Progenitor cell of endocrine pancreas (in vitro differentiated cells): ENCODE measurements at regions not wholly inside any gene's neighbourhood (a gene's known extent, or its start where the extent isn't known, plus 50 kb on each side); places are given as distances from the start of the nearest gene placed in this dataset.
A peak's percentile ranks its signal among the peaks of the same experiment; 100 is the strongest.

Experiments used
- DNase-seq: peaks from one replicate; pipeline ENCODE4 v3.0.0; 2021; ENCODE audit warnings: low spot score; ENCODE audit not compliant: unreplicated experiment
- H3K27ac Mint-ChIP-seq: 2 replicates; pipeline ENCODE4 v1.8.0; 2021; ENCODE audit warnings: mild to moderate bottlenecking, moderate library complexity, mixed read lengths
- H3K27me3 Mint-ChIP-seq: 2 replicates; pipeline ENCODE4 v1.8.0; 2021; ENCODE audit warnings: mixed read lengths
- H3K36me3 Mint-ChIP-seq: 2 replicates; pipeline ENCODE4 v1.8.0; 2022; ENCODE audit warnings: mixed read lengths; ENCODE audit not compliant: insufficient read depth
- H3K4me1 Mint-ChIP-seq: 2 replicates; pipeline ENCODE4 v1.8.0; 2021; ENCODE audit warnings: low read depth, mixed read lengths
- H3K4me3 Mint-ChIP-seq: 2 replicates; pipeline ENCODE4 v1.8.0; 2021; ENCODE audit warnings: low read depth, mild to moderate bottlenecking, moderate library complexity, mixed read lengths
- H3K9me3 Mint-ChIP-seq: 2 replicates; pipeline ENCODE4 v1.8.0; 2021; ENCODE audit warnings: low read depth, mixed read lengths
- TF ChIP-seq, protein P1 (sequence below): fragments of 200-600 bp; sonication (generic); IDR thresholded peaks from one replicate; pipeline ENCODE4 v1.5.0; 2021; ENCODE audit warnings: antibody characterized with exemption, mild to moderate bottlenecking; ENCODE audit not compliant: unreplicated experiment

DNA sequence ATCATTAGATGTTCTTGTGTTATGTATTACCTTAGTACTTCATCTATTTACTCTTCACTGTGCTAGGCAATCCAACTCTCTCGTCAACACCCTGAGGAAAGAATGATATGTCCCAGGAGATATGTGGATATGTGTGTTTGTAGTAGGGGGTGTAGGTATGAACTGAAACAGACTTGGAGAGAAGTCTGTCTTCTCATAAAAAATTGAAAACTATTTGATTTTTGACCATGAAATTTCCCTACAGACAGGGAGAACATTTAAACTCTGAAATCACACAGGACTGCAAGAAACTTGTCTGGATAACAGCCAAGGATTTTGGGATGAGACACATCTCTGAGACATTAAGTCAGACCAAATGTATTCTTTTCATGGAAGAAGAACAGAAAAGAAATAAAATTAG is 967.0 kb upstream of the FAT3 start:
- no peaks in the 10 kb centered on the region for H3K36me3 Mint-ChIP-seq
- no peak overlapping the region for H3K27ac Mint-ChIP-seq
- no peak for DNase-seq
- no peaks in the 10 kb centered on the region for H3K4me1 Mint-ChIP-seq
- H3K27me3 Mint-ChIP-seq = peaks cover 30% of the 10 kb centered on the region
- no peak overlapping the region for H3K4me3 Mint-ChIP-seq
- no peaks in the 10 kb centered on the region for H3K9me3 Mint-ChIP-seq
- TF ChIP-seq, protein P1, sequence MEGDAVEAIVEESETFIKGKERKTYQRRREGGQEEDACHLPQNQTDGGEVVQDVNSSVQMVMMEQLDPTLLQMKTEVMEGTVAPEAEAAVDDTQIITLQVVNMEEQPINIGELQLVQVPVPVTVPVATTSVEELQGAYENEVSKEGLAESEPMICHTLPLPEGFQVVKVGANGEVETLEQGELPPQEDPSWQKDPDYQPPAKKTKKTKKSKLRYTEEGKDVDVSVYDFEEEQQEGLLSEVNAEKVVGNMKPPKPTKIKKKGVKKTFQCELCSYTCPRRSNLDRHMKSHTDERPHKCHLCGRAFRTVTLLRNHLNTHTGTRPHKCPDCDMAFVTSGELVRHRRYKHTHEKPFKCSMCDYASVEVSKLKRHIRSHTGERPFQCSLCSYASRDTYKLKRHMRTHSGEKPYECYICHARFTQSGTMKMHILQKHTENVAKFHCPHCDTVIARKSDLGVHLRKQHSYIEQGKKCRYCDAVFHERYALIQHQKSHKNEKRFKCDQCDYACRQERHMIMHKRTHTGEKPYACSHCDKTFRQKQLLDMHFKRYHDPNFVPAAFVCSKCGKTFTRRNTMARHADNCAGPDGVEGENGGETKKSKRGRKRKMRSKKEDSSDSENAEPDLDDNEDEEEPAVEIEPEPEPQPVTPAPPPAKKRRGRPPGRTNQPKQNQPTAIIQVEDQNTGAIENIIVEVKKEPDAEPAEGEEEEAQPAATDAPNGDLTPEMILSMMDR = no peak

DNA sequence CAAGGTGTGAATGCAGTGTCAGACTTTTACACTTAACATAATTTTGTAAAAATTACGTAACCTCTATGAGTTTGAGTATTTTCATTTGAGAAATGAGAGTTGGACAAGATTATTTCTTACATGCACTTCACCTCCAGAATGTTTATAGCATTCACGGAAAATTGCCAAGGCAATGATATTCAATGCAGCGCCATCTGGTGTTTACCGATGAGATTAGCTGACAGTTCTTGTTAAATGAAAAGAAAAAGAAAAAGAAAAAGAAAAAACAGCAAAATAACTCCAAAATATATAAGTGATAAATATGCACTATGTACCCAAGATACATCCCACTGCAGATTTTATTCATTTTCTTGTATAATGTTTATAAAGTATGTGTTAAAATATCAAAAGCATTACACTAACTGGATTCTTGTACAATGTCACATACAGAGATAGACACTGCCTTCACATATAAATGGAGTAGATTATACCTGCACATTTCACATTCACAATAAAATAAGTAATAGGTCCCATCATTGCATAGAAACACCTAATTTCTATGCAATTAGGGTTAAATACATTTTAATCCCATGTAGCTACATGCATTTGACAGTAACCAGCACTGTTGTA is 976.3 kb upstream of the FAT3 start:
- no peaks in the 10 kb centered on the region for H3K4me1 Mint-ChIP-seq
- DNase-seq = no peak
- H3K9me3 Mint-ChIP-seq = peaks cover 8% of the 10 kb centered on the region
- TF ChIP-seq, protein P1 = peak; percentile 89
- no peaks in the 10 kb centered on the region for H3K36me3 Mint-ChIP-seq
- no peak overlapping the region for H3K4me3 Mint-ChIP-seq
- no peak overlapping the region for H3K27ac Mint-ChIP-seq
- peaks cover 32% of the 10 kb centered on the region for H3K27me3 Mint-ChIP-seq

DNA sequence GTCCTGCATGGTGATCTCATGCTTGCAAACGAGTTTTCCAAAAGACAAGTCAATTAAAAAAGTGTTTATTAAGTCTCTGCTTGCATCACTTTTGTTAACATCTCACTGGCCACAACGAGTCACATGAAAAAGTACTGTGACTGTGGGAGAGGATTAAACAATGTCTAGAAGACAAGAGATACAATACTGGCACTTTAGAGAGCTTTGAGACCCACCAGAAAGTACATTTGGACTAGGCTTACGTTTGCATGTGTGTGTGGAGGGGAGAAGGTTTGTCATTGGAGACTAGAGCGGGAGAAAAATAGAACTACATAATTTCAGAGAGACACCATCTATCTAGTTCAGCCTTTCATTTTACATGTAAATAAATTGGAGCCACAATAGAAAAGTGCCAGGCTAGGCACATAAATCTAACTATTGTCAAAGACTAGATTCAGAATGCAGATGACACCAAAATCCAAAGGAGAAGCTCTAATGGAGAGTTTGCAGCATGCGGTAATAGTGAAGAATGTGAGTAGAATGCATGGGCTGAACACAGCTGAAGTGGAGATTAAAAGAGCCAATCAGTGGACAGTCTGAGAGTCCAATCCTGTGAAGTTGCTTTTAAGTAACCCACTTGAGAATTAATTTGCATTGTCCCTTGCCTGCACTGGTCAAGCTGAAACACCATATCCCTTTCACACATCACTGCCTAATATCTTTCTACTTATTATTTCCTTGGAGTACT is 977.4 kb upstream of the FAT3 start:
- TF ChIP-seq, protein P1 = no peak
- no peaks in the 10 kb centered on the region for H3K36me3 Mint-ChIP-seq
- H3K9me3 Mint-ChIP-seq = peaks cover 3% of the 10 kb centered on the region
- no peak overlapping the region for H3K27ac Mint-ChIP-seq
- no peaks in the 10 kb centered on the region for H3K4me1 Mint-ChIP-seq
- peaks cover 23% of the 10 kb centered on the region for H3K27me3 Mint-ChIP-seq
- DNase-seq = no peak
- H3K4me3 Mint-ChIP-seq = no peak overlapping the region

DNA sequence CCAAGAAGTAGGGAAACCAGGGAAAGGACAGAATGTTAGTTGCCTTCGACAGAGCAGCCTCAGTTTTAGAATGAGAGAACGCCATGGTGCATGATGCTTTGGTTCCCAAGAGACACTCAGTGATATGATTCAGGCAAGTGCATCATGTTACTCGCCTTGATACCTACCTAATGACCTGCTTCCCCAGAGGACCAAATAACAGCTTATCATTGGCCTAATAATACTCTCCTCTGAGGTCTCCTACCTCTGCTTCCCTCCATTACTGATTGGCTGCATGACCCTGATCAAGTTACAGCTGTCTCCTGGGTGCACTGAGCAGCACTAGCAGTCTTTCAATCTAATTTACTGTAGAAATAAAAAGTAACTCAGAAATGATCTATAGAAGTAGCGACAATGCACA is 979.7 kb upstream of the FAT3 start:
- TF ChIP-seq, protein P1 = no peak
- no peak for DNase-seq
- Mint-ChIP-seq H3K4me1 (no peaks in the 10 kb centered on the region), H3K36me3 (no peaks in the 10 kb centered on the region), H3K27me3 (peaks cover 10% of the 10 kb centered on the region), H3K27ac (no peak overlapping the region), H3K9me3 (no peaks in the 10 kb centered on the region), H3K4me3 (no peak overlapping the region)

DNA sequence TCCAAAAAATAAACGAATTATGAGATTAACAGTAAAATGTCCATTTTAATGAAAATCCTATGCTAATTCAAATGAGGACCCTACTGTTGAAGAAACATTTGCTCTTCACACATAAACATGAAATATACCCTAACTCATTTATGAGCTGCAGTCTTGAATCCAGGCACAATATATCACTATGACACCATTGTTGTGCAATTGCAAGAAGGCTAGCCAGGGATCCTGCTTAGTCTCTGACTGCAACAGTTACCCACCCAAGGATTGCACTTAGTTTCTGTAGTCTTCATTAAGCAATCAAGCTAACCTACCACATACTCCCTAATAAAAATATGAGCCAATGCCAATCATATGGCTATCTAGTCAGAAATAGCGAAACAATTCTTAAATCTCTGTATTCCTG is 981.0 kb upstream of the FAT3 start:
- TF ChIP-seq, protein P1 = no peak
- Mint-ChIP-seq H3K4me1 (no peaks in the 10 kb centered on the region), H3K9me3 (no peaks in the 10 kb centered on the region), H3K4me3 (no peak overlapping the region), H3K27ac (no peak overlapping the region), H3K36me3 (no peaks in the 10 kb centered on the region), H3K27me3 (peaks cover 2% of the 10 kb centered on the region)
- DNase-seq = no peak
